ENCODE measurements at regions not wholly inside any gene's neighbourhood (a gene's known extent, or its start where the extent isn't known, plus 50 kb on each side); places are given as distances from the start of the nearest gene placed in this dataset.

DNA sequence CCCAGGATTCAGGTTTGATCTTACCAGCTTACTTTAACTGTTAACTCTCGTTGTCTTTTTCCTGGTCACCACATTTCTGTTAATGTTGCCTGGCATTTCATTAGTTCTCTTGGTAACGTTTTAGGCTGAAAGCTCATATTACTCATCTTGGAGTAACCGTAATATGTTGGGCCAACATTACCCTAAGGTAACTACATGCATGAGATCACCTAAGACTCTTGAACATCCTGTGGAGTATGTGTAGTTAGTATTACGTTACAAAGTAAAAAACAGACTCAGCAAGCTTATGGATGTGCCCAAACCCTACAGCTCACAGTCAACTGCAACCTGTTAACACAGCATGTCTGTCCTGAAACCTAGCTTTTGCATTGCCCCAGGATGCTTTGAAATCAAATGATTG is 203.3 kb upstream of the HS3ST1 start:
- TF ChIP-seq, protein P1, sequence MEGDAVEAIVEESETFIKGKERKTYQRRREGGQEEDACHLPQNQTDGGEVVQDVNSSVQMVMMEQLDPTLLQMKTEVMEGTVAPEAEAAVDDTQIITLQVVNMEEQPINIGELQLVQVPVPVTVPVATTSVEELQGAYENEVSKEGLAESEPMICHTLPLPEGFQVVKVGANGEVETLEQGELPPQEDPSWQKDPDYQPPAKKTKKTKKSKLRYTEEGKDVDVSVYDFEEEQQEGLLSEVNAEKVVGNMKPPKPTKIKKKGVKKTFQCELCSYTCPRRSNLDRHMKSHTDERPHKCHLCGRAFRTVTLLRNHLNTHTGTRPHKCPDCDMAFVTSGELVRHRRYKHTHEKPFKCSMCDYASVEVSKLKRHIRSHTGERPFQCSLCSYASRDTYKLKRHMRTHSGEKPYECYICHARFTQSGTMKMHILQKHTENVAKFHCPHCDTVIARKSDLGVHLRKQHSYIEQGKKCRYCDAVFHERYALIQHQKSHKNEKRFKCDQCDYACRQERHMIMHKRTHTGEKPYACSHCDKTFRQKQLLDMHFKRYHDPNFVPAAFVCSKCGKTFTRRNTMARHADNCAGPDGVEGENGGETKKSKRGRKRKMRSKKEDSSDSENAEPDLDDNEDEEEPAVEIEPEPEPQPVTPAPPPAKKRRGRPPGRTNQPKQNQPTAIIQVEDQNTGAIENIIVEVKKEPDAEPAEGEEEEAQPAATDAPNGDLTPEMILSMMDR (IDR thresholded peaks at IDR 0.05): no peak
- Histone ChIP-seq H3K27ac (no peak overlapping the region), H3K36me3 (no peaks in the 10 kb centered on the region), H3K27me3 (no peaks in the 10 kb centered on the region), H3K4me1 (no peaks in the 10 kb centered on the region), H3K9me3 (no peaks in the 10 kb centered on the region), H3K4me3 (no peak overlapping the region)
- intact Hi-C loops (cut with DNase I): no loop called here
- no peak for DNase-seq
- ATAC-seq: no peak

DNA sequence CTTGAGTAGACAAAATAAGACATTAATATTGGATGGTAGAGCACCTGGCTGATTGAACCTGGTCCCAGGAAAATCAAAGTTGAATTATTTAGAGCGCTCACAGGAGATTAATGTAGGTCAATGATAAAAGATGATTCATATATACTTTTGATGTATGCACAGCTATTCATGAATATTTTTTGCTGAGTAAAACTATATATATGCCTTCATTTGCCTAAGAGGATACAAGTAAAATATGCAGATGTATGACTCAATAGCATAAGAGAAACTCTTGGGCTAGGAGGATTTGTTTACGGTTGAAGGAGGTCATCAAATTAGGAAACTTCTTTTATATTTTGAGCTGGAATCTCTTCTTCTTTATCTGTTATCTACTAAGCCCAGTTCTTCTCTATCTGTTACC is 202.7 kb upstream of the HS3ST1 start:
- TF ChIP-seq, protein P1 (IDR thresholded peaks at IDR 0.05): no peak
- H3K4me3 ChIP-seq: no peak overlapping the region
- no peak for ATAC-seq
- no peaks in the 10 kb centered on the region for H3K4me1 ChIP-seq
- no peak overlapping the region for H3K27ac ChIP-seq
- intact Hi-C loops (cut with DNase I): no loop called here
- H3K27me3 ChIP-seq: no peaks in the 10 kb centered on the region
- H3K36me3 ChIP-seq: no peaks in the 10 kb centered on the region
- H3K9me3 ChIP-seq: no peaks in the 10 kb centered on the region
- DNase-seq: no peak

DNA sequence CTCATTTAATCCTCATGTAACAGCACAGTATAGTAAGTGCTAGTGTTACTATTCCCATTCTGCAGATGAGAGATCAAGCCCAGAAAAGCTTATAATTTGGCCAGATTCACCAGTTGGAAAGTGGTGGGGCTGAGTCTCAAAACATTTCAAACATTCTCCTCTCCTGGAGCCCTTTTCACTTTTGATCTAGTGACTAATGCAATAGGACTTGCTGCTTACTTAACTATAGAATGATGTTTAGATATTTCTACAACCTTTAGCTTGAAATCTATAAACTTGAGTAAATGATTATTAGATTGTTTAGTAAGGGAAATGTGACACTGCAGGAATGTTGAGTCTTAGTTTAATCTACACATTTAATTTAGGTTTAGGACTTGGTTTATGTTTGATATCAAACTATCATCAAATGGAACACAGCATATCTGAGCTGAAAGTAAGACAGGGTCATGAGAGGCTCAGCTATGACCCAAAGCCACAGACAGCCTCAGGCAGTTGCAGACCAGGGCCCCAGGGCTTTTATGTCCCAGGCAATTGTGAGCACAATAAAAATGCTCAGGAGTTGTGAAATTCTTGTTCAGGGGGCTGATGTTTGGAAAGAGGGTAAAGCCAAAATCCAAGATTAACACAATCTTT is 199.5 kb upstream of the HS3ST1 start:
- intact Hi-C loops (cut with DNase I): no loop called here
- Histone ChIP-seq H3K9me3 (no peaks in the 10 kb centered on the region), H3K4me3 (no peak overlapping the region), H3K36me3 (no peaks in the 10 kb centered on the region), H3K4me1 (no peaks in the 10 kb centered on the region), H3K27ac (no peak overlapping the region), H3K27me3 (no peaks in the 10 kb centered on the region)
- TF ChIP-seq, protein P1 (IDR thresholded peaks at IDR 0.05): no peak
- no peak for ATAC-seq
- DNase-seq: no peak

DNA sequence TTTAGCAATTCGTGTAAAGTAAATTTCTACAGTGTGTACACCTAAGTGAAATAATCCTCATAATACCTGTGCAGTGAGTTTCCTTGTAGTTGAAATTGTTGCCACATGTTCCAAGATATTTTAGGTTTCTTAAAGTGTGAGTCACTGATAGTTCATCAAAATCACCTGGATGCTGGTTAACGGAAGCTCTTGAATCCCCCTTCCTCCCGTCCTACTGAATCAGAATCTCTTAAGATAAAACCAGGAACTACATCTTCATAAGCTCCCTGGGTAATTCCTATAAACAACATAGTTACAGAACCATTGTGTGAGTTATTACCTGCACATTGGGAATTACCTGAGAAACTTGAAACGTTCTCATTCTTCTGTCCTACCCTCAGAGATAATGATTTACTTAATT is 197.4 kb upstream of the HS3ST1 start:
- Histone ChIP-seq H3K27me3 (no peaks in the 10 kb centered on the region), H3K4me1 (no peaks in the 10 kb centered on the region), H3K4me3 (no peak overlapping the region), H3K9me3 (no peaks in the 10 kb centered on the region), H3K36me3 (no peaks in the 10 kb centered on the region), H3K27ac (no peak overlapping the region)
- TF ChIP-seq, protein P1 (IDR thresholded peaks at IDR 0.05): no peak
- ATAC-seq (no peak), DNase-seq (no peak)
- intact Hi-C loops (cut with DNase I): no loop called here

DNA sequence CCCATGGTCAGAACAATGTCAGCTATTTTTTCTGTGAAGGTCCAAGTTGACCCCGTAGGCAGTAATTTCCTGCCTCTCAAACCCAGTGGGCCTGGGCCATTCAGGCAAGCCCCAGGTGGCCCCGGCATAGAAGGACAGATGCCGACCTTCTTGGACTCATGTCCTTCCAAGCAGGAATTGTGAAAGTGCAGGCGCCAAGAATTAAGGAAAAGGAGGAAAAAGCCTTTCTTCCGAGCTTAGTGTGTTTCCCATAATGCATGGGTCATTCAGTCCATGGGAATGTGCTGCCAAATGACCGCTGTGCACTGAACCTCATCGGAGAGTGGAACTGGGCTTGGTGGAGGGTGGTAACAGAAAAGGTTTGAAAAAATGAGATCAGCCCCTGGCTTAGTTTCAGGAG is 196.5 kb upstream of the HS3ST1 start:
- no peak for DNase-seq
- TF ChIP-seq, protein P1 (IDR thresholded peaks at IDR 0.05): no peak
- H3K4me1 ChIP-seq: no peaks in the 10 kb centered on the region
- H3K27me3 ChIP-seq: no peaks in the 10 kb centered on the region
- intact Hi-C loops (cut with DNase I): no loop called here
- no peaks in the 10 kb centered on the region for H3K36me3 ChIP-seq
- H3K4me3 ChIP-seq: no peak overlapping the region
- no peak overlapping the region for H3K27ac ChIP-seq
- no peaks in the 10 kb centered on the region for H3K9me3 ChIP-seq
- no peak for ATAC-seq

DNA sequence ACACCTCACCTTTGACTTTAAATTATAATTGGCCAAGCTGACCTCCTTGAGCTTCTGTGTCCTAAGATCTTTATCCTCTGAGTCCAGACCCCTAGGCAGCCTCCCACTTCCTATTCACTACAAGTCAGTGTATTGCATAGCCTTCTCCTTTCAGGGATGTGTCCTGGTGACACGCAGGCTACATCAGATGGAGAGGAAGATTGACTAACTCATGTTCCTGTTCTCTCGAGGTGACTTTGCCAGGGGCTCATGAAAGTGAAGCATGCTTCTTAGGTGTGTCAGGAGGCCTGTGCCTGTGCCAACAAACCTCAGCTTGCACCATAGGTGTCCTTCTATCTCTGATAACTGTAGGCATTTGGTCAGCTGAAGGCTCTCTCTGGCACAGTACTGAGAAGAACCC is 195.7 kb upstream of the HS3ST1 start:
- TF ChIP-seq, protein P1 (IDR thresholded peaks at IDR 0.05): no peak
- ATAC-seq: no peak
- H3K4me1 ChIP-seq: no peaks in the 10 kb centered on the region
- no peak for DNase-seq
- H3K9me3 ChIP-seq: no peaks in the 10 kb centered on the region
- no peaks in the 10 kb centered on the region for H3K27me3 ChIP-seq
- no peaks in the 10 kb centered on the region for H3K36me3 ChIP-seq
- H3K4me3 ChIP-seq: no peak overlapping the region
- intact Hi-C loops (cut with DNase I): no loop called here
- no peak overlapping the region for H3K27ac ChIP-seq

Data from upper lobe of right lung (tissue), 1 donor.